H9 (cell line): ENCODE measurements at regions not wholly inside any gene's neighbourhood (a gene's known extent, or its start where the extent isn't known, plus 50 kb on each side); places are given as distances from the start of the nearest gene placed in this dataset.

Source experiments
- DNase-seq: peaks from one replicate; pipeline ENCODE4 v3.0.0-alpha.2; 2017
- H2AFZ ChIP-seq: one replicate; pipeline ENCODE4 v1.6.1; 2013; ENCODE audit warnings: mild to moderate bottlenecking, low read length, control low read depth, moderate library complexity
- H2AK5ac ChIP-seq: 2 replicates; pipeline ENCODE4 v1.6.1; 2013; ENCODE audit warnings: low read length, control low read depth, mixed read lengths; ENCODE audit not compliant: insufficient read length
- H2BK120ac ChIP-seq: one replicate; pipeline ENCODE4 v1.6.1; 2013; ENCODE audit warnings: low read depth, mild to moderate bottlenecking, low read length, control low read depth, inconsistent platforms; ENCODE audit not compliant: poor library complexity, severe bottlenecking
- H2BK12ac ChIP-seq: 2 replicates; pipeline ENCODE4 v1.6.1; 2013; ENCODE audit warnings: low read length, control low read depth, mixed read lengths, low read depth; ENCODE audit not compliant: insufficient read length
- H2BK15ac ChIP-seq: 2 replicates; pipeline ENCODE4 v1.6.1; 2013; ENCODE audit warnings: low read depth, low read length, control low read depth
- H2BK20ac ChIP-seq: one replicate; pipeline ENCODE4 v1.6.1; 2013; ENCODE audit warnings: low read depth, mild to moderate bottlenecking, low read length, control low read depth, inconsistent platforms; ENCODE audit not compliant: poor library complexity, severe bottlenecking
- H2BK5ac ChIP-seq: 2 replicates; pipeline ENCODE4 v1.6.1; 2013; ENCODE audit warnings: low read length, control low read depth, mixed read lengths; ENCODE audit not compliant: insufficient read length
- H3K14ac ChIP-seq: 2 replicates; pipeline ENCODE4 v1.6.1; 2013; ENCODE audit warnings: low read length, control low read depth; ENCODE audit not compliant: insufficient read depth
- H3K18ac ChIP-seq: 2 replicates; pipeline ENCODE4 v1.6.1; 2013; ENCODE audit warnings: low read depth, mild to moderate bottlenecking, mixed read lengths, low read length, control low read depth; ENCODE audit not compliant: insufficient read length
- H3K23ac ChIP-seq: 2 replicates; pipeline ENCODE4 v1.6.1; 2013; ENCODE audit warnings: low read length, control low read depth, mixed read lengths, low read depth; ENCODE audit not compliant: insufficient read length
- H3K23me2 ChIP-seq: 2 replicates; pipeline ENCODE4 v1.6.1; 2013; ENCODE audit warnings: low read depth, mild to moderate bottlenecking, mixed read lengths, low read length, control low read depth; ENCODE audit not compliant: insufficient read length, poor library complexity, severe bottlenecking
- H3K27ac ChIP-seq: 2 replicates; pipeline ENCODE4 v1.5.1; 2013; ENCODE audit warnings: low read length, control low read depth, mixed read lengths, low read depth; ENCODE audit not compliant: insufficient read length
- H3K27me3 ChIP-seq: 2 replicates; pipeline ENCODE4 v1.6.1; 2013; ENCODE audit warnings: low read length, control low read depth, inconsistent platforms; ENCODE audit not compliant: insufficient read depth
- H3K4ac ChIP-seq: 2 replicates; pipeline ENCODE4 v1.6.1; 2013; ENCODE audit warnings: low read depth, mild to moderate bottlenecking, control low read depth, inconsistent platforms, low read length, moderate library complexity
- H3K4me1 ChIP-seq: 2 replicates; pipeline ENCODE4 v1.6.1; 2013; ENCODE audit warnings: low read length, control low read depth, inconsistent platforms; ENCODE audit not compliant: insufficient read depth
- H3K4me2 ChIP-seq: 2 replicates; pipeline ENCODE4 v1.6.1; 2013; ENCODE audit warnings: low read length, control low read depth, mixed read lengths; ENCODE audit not compliant: insufficient read length, insufficient read depth
- H3K56ac ChIP-seq: 2 replicates; pipeline ENCODE4 v1.6.1; 2013; ENCODE audit warnings: low read depth, mild to moderate bottlenecking, mixed read lengths, low read length, control low read depth; ENCODE audit not compliant: insufficient read length
- H3K79me1 ChIP-seq: 2 replicates; pipeline ENCODE4 v1.6.1; 2013; ENCODE audit warnings: low read depth, mild to moderate bottlenecking, moderate library complexity, low read length, control low read depth, inconsistent platforms; ENCODE audit not compliant: insufficient read depth, poor library complexity, severe bottlenecking
- H3K79me2 ChIP-seq: 2 replicates; pipeline ENCODE4 v1.6.1; 2013; ENCODE audit warnings: low read length, control low read depth, inconsistent platforms; ENCODE audit not compliant: insufficient read depth
- H3K9ac ChIP-seq: 2 replicates; pipeline ENCODE4 v1.6.1; 2013; ENCODE audit warnings: low read length, control low read depth, mixed read lengths; ENCODE audit not compliant: insufficient read length; ENCODE audit errors: extremely low read depth
- H3K9me3 ChIP-seq: one replicate; pipeline ENCODE4 v1.6.1; 2013; ENCODE audit warnings: low read depth, low read length, inconsistent platforms; ENCODE audit not compliant: control insufficient read depth
- H3T11ph ChIP-seq: one replicate; pipeline ENCODE4 v1.6.1; 2013; ENCODE audit warnings: mild to moderate bottlenecking, low read length, control low read depth, inconsistent platforms
- H4K20me1 ChIP-seq: one replicate; pipeline ENCODE4 v1.6.1; 2013; ENCODE audit not compliant: control insufficient read depth, insufficient read length, insufficient read depth
- H4K5ac ChIP-seq: 2 replicates; pipeline ENCODE4 v1.6.1; 2013; ENCODE audit warnings: low read depth, mild to moderate bottlenecking, mixed read lengths, low read length, control low read depth; ENCODE audit not compliant: insufficient read length
- H4K8ac ChIP-seq: replicated peaks from 2 replicates; pipeline ENCODE4 v1.6.1; 2013; ENCODE audit warnings: low read length, control low read depth, mixed read lengths, low read depth; ENCODE audit not compliant: insufficient read length
- H4K91ac ChIP-seq: 2 replicates; pipeline ENCODE4 v1.6.1; 2013; ENCODE audit warnings: low read depth, mild to moderate bottlenecking, moderate library complexity, mixed read lengths, low read length, control low read depth; ENCODE audit not compliant: insufficient read length
- H3K27ac Mint-ChIP-seq, 3 experiments: 2 replicates in 2 of 3; 3 replicates in 1 of 3; pipeline ENCODE4 v1.8.0; 2020 to 2021; ENCODE audit warnings: mixed read lengths in 3 of 3, mild to moderate bottlenecking in 1 of 3, moderate library complexity in 1 of 3
- H3K27me3 Mint-ChIP-seq: 2 replicates; pipeline ENCODE4 v1.8.0; 2021; ENCODE audit warnings: low read depth, mild to moderate bottlenecking, moderate library complexity, mixed read lengths
- H3K36me3 Mint-ChIP-seq, 3 experiments: 2 replicates in 2 of 3; 3 replicates in 1 of 3; pipeline ENCODE4 v1.8.0; 2020 to 2021; ENCODE audit warnings: low read depth in 3 of 3, mixed read lengths in 3 of 3; ENCODE audit not compliant: insufficient read depth in 1 of 3
- H3K4me1 Mint-ChIP-seq, 2 experiments: 2 replicates each; pipeline ENCODE4 v1.8.0; 2020; ENCODE audit warnings: mixed read lengths in 2 of 2
- H3K4me3 Mint-ChIP-seq, 2 experiments: 2 replicates in 1 of 2; 3 replicates in 1 of 2; pipeline ENCODE4 v1.8.0; 2020 to 2021; ENCODE audit warnings: mild to moderate bottlenecking in 2 of 2, mixed read lengths in 2 of 2, moderate library complexity in 1 of 2
- H3K9me3 Mint-ChIP-seq, 2 experiments: 2 replicates in 1 of 2; 3 replicates in 1 of 2; pipeline ENCODE4 v1.8.0; 2020; ENCODE audit warnings: mild to moderate bottlenecking in 2 of 2, mixed read lengths in 2 of 2, moderate library complexity in 1 of 2
- WGBS: extraction: QIAGEN DNeasy Blood & Tissue Kit; methylation state at CpG from one replicate; pipeline ENCODE4 v1.1.7; 2013; ENCODE audit warnings: missing lambda C conversion rate, low lambda C conversion rate, mixed read lengths; ENCODE audit not compliant: insufficient read length; ENCODE audit errors: extremely low coverage; 5-methylcytosine and 5-hydroxymethylcytosine counted together
- TF ChIP-seq, protein P1 (sequence below): fragments of 200-600 bp; sonication (generic); conservative IDR thresholded peaks from 3 replicates; pipeline ENCODE4 v1.8.0; 2021; ENCODE audit warnings: antibody characterized with exemption, mild to moderate bottlenecking

DNA sequence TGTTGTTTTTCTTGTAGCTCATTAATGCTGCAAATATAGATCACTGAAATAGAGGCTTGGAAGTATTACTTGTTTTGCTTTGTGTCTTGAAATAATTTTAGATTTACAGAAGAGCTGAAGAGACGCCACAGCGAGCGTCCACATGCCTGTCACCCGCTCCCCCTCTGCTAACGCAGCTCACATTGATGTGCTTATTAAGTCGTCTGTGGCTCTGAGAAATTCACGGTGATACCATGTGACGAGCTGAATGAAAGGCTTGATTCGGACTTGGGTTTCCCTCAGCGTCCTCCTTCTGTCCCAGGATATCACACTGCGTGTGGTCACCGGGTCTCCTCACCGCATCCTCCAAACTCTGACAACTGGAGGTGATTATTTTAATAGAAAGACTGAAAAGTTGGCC is 365.4 kb downstream of the BRD1 start:
- Histone ChIP-seq H3K79me2 (no peaks in the 10 kb centered on the region), H4K8ac (no peak overlapping the region), H3K27ac (no peak overlapping the region), H3K23ac (no peak overlapping the region), H3K79me1 (no peaks in the 10 kb centered on the region), H3K56ac (no peak overlapping the region), H2AFZ (no peak overlapping the region), H3K4ac (no peak overlapping the region), H4K5ac (no peak overlapping the region), H3K4me1 (no peaks in the 10 kb centered on the region), H4K20me1 (no peaks in the 10 kb centered on the region), H3K18ac (no peak overlapping the region), H2BK120ac (no peak overlapping the region), H2BK5ac (no peak overlapping the region), H3K4me2 (no peak overlapping the region), H2BK20ac (no peak overlapping the region), H4K91ac (no peak overlapping the region), H2BK15ac (no peak overlapping the region), H3K14ac (no peak overlapping the region), H3K9me3 (no peaks in the 10 kb centered on the region), H3K23me2 (no peaks in the 10 kb centered on the region), H3K9ac (no peak overlapping the region), H3T11ph (no peak overlapping the region), H3K27me3 (no peaks in the 10 kb centered on the region), H2BK12ac (no peak overlapping the region), H2AK5ac (no peak overlapping the region)
- Mint-ChIP-seq H3K9me3 (no peaks in the 10 kb centered on the region; a peak in 1 of 5 replicates), H3K27me3 (peaks cover 24% of the 10 kb centered on the region), H3K4me3 (no peak overlapping the region), H3K27ac (0 out of 7 replicates have a peak overlapping the region, but pooled peaks of 1 of the 3 experiments have one; percentile 6), H3K4me1 (peaks cover 30 to 33% of the 10 kb centered on the region in 2 experiments), H3K36me3 (no peaks in the 10 kb centered on the region; a peak in 1 of 7 replicates)
- no CpG with 5 or more reads among the region's 13 CpGs for WGBS
- DNase-seq: no peak
- TF ChIP-seq, protein P1, sequence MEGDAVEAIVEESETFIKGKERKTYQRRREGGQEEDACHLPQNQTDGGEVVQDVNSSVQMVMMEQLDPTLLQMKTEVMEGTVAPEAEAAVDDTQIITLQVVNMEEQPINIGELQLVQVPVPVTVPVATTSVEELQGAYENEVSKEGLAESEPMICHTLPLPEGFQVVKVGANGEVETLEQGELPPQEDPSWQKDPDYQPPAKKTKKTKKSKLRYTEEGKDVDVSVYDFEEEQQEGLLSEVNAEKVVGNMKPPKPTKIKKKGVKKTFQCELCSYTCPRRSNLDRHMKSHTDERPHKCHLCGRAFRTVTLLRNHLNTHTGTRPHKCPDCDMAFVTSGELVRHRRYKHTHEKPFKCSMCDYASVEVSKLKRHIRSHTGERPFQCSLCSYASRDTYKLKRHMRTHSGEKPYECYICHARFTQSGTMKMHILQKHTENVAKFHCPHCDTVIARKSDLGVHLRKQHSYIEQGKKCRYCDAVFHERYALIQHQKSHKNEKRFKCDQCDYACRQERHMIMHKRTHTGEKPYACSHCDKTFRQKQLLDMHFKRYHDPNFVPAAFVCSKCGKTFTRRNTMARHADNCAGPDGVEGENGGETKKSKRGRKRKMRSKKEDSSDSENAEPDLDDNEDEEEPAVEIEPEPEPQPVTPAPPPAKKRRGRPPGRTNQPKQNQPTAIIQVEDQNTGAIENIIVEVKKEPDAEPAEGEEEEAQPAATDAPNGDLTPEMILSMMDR: no peak
